ENCODE measurements at regions not wholly inside any gene's neighbourhood (a gene's known extent, or its start where the extent isn't known, plus 50 kb on each side); places are given as distances from the start of the nearest gene placed in this dataset.

- no peak for TF ChIP-seq MGA (IDR thresholded peaks at IDR 0.05)
- no peak for TF ChIP-seq KLF10 (CRISPR knock-in tag; IDR thresholded peaks at IDR 0.05)
- TF ChIP-seq SIRT6 (IDR thresholded peaks at IDR 0.05; ENCODE audit: low read depth, low read length): no peak
- TF ChIP-seq SNIP1 (IDR thresholded peaks at IDR 0.05; ENCODE audit: low read depth): no peak
- no peak for TF ChIP-seq CSDE1 (IDR thresholded peaks at IDR 0.05)
- no peak for TF ChIP-seq TFE3 (CRISPR knock-in tag; IDR thresholded peaks at IDR 0.05)
- no peak for TF ChIP-seq XRCC3 (IDR thresholded peaks at IDR 0.05)
- TF ChIP-seq SFPQ (IDR thresholded peaks at IDR 0.05; ENCODE audit: low read depth, low read length): no peak
- no peak for TF ChIP-seq ETS2 (tag; IDR thresholded peaks at IDR 0.05; ENCODE audit: borderline replicate concordance, poor library complexity, severe bottlenecking)
- TF ChIP-seq STAT5A (IDR thresholded peaks at IDR 0.05; ENCODE audit: borderline replicate concordance, low read length): peak; percentile 85
- no peak for TF ChIP-seq ZNF263 (CRISPR knock-in tag; IDR thresholded peaks at IDR 0.05; ENCODE audit: borderline replicate concordance)
- TF ChIP-seq HBP1 (CRISPR knock-in tag; IDR thresholded peaks at IDR 0.05): no peak
Observed at GRCh38 chr3:151630938-151631441, 102.7 kb upstream of the AADACL2 start (continued).
